GM13977 (cell line): ENCODE measurements at regions not wholly inside any gene's neighbourhood (a gene's known extent, or its start where the extent isn't known, plus 50 kb on each side); places are given as distances from the start of the nearest gene placed in this dataset.

Source experiments
- DNase-seq: peaks from one replicate; pipeline ENCODE4 v3.0.0; 2012; ENCODE audit warnings: low spot score
- CTCF ChIP-seq: IDR thresholded peaks from 2 replicates; pipeline ENCODE4 v1.5.1; 2012; ENCODE audit warnings: mild to moderate bottlenecking, control low read depth; ENCODE audit not compliant: insufficient read depth; ENCODE audit errors: extremely low read depth, missing control alignments
- in situ Hi-C: fragments of 300-500 bp; cut with MboI; formaldehyde crosslinking; loops from one replicate; pipeline ENCODE4 v1.12.0; 2022; ENCODE audit warnings: low sequenced_read_pairs, low pct_unique_long_range_greater_than_20kb, mixed read lengths, inconsistent platforms; ENCODE audit not compliant: unreplicated experiment

- no peak for DNase-seq
These were observed 411.0 kb downstream of the LRATD1 start for GRCh38 chr2:15043336-15044058.

GRCh38 chr2:15045054-15045453 is 412.5 kb downstream of the LRATD1 start:
- DNase-seq: no peak
- in situ Hi-C loops: no loop called here
- no peak for TF ChIP-seq CTCF

More at GRCh38 chr2:15043336-15044058, 411.0 kb downstream of the LRATD1 start:
- no peak for TF ChIP-seq CTCF
- in situ Hi-C loops: no loop called here

GRCh38 chr2:15047184-15047583 is 414.7 kb downstream of the LRATD1 start:
- in situ Hi-C loops: no loop called here
- no peak for DNase-seq
- TF ChIP-seq CTCF: no peak

GRCh38 chr2:15048000-15048399 is 415.5 kb downstream of the LRATD1 start:
- no peak for DNase-seq
- in situ Hi-C loops: no loop called here
- TF ChIP-seq CTCF: no peak

- in situ Hi-C loops: no loop called here
- no peak for TF ChIP-seq CTCF
- no peak for DNase-seq
These were observed 416.8 kb downstream of the LRATD1 start for GRCh38 chr2:15049096-15049993.

GRCh38 chr2:15050483-15050882 is 418.0 kb downstream of the LRATD1 start:
- TF ChIP-seq CTCF: no peak
- in situ Hi-C loops: no loop called here
- DNase-seq: no peak
